ENCODE measurements at regions not wholly inside any gene's neighbourhood (a gene's known extent, or its start where the extent isn't known, plus 50 kb on each side); places are given as distances from the start of the nearest gene placed in this dataset.

GRCh38 chr3:144032531-144033239 is 61.1 kb downstream of the DIPK2A start:
- H3K23ac ChIP-seq (ENCODE audit: low read length in 2 of 2): no peak overlapping the region
- no peak overlapping the region for H4K8ac ChIP-seq (ENCODE audit: low read length)
- no peaks in the 10 kb centered on the region for H3K9me3 ChIP-seq (ENCODE audit: control insufficient read depth, low read length)
- H2BK12ac ChIP-seq (ENCODE audit: low read length in 2 of 2): no peak overlapping the region
- H3K4ac ChIP-seq (ENCODE audit: low read depth in 1 of 2, low read length in 2 of 2): no peak overlapping the region
- no peak overlapping the region for H3K4me3 ChIP-seq (ENCODE audit: insufficient read depth in 1 of 2, low read depth in 1 of 2, low read length in 2 of 2)
- no peaks in the 10 kb centered on the region for H3K36me3 ChIP-seq (ENCODE audit: control insufficient read depth in 1 of 2, insufficient read depth in 2 of 2, low read depth in 1 of 2, low read length in 2 of 2)
- H2BK5ac ChIP-seq (ENCODE audit: low read depth, low read length, poor library complexity, severe bottlenecking): no peak overlapping the region
- H2AK5ac ChIP-seq (ENCODE audit: low read length, severe bottlenecking): no peak overlapping the region
- no peak overlapping the region for H4K91ac ChIP-seq (ENCODE audit: low read length)
- no peak for DNase-seq
- H3K79me1 ChIP-seq (replicated peaks; ENCODE audit: low read length, poor library complexity, severe bottlenecking): peaks cover 2% of the 10 kb centered on the region
- no peak overlapping the region for H2BK120ac ChIP-seq (ENCODE audit: low read depth, low read length)
- H3K4me1 ChIP-seq (ENCODE audit: control insufficient read depth, insufficient read depth, low read depth, low read length): no peaks in the 10 kb centered on the region
- H3K9ac ChIP-seq (ENCODE audit: low read length): no peak overlapping the region
- over 99% methylated on average over 5 of the region's 5 CpGs for WGBS
- H2AFZ ChIP-seq (ENCODE audit: low read depth, low read length): no peak overlapping the region
- H3K27ac ChIP-seq (ENCODE audit: low read length, poor library complexity, severe bottlenecking): no peak overlapping the region
- no peak overlapping the region for H2BK15ac ChIP-seq (ENCODE audit: low read depth, poor library complexity, severe bottlenecking)
- no peak overlapping the region for H3K4me2 ChIP-seq (ENCODE audit: low read length, poor library complexity, severe bottlenecking)
- no peaks in the 10 kb centered on the region for H3K27me3 ChIP-seq (ENCODE audit: control insufficient read depth in 1 of 2, insufficient read depth in 1 of 2, low read length in 2 of 2)
- H3K14ac ChIP-seq (ENCODE audit: low read length in 2 of 2): no peak overlapping the region
- no peak overlapping the region for H3K18ac ChIP-seq (ENCODE audit: low read depth in 1 of 2, low read length in 2 of 2)

- H3K27me3 ChIP-seq (ENCODE audit: control insufficient read depth in 1 of 2, insufficient read depth in 1 of 2, low read length in 2 of 2): no peaks in the 10 kb centered on the region
- no peak overlapping the region for H2BK15ac ChIP-seq (ENCODE audit: low read depth, poor library complexity, severe bottlenecking)
- H3K36me3 ChIP-seq (ENCODE audit: control insufficient read depth in 1 of 2, insufficient read depth in 2 of 2, low read depth in 1 of 2, low read length in 2 of 2): no peaks in the 10 kb centered on the region
- no CpG with 5 or more reads among the region's 1 CpG for WGBS
- H3K4me1 ChIP-seq (ENCODE audit: control insufficient read depth, insufficient read depth, low read depth, low read length): no peaks in the 10 kb centered on the region
- peaks cover 2% of the 10 kb centered on the region for H3K79me1 ChIP-seq (replicated peaks; ENCODE audit: low read length, poor library complexity, severe bottlenecking)
- no peak overlapping the region for H2AK5ac ChIP-seq (ENCODE audit: low read length, severe bottlenecking)
- no peak overlapping the region for H2BK120ac ChIP-seq (ENCODE audit: low read depth, low read length)
- no peak overlapping the region for H2AFZ ChIP-seq (ENCODE audit: low read depth, low read length)
- no peaks in the 10 kb centered on the region for H3K9me3 ChIP-seq (ENCODE audit: control insufficient read depth, low read length)
- H3K23ac ChIP-seq (ENCODE audit: low read length in 2 of 2): no peak overlapping the region
- no peak overlapping the region for H3K14ac ChIP-seq (ENCODE audit: low read length in 2 of 2)
- no peak overlapping the region for H2BK12ac ChIP-seq (ENCODE audit: low read length in 2 of 2)
- no peak overlapping the region for H3K4me3 ChIP-seq (ENCODE audit: insufficient read depth in 1 of 2, low read depth in 1 of 2, low read length in 2 of 2)
- H3K18ac ChIP-seq (ENCODE audit: low read depth in 1 of 2, low read length in 2 of 2): no peak overlapping the region
- H4K8ac ChIP-seq (ENCODE audit: low read length): no peak overlapping the region
- H3K4ac ChIP-seq (ENCODE audit: low read depth in 1 of 2, low read length in 2 of 2): no peak overlapping the region
- peak; percentile 45 for DNase-seq
- H3K9ac ChIP-seq (ENCODE audit: low read length): no peak overlapping the region
- no peak overlapping the region for H3K27ac ChIP-seq (ENCODE audit: low read length, poor library complexity, severe bottlenecking)
- no peak overlapping the region for H3K4me2 ChIP-seq (ENCODE audit: low read length, poor library complexity, severe bottlenecking)
- H4K91ac ChIP-seq (ENCODE audit: low read length): no peak overlapping the region
- H2BK5ac ChIP-seq (ENCODE audit: low read depth, low read length, poor library complexity, severe bottlenecking): no peak overlapping the region
These were observed 61.6 kb downstream of the DIPK2A start for GRCh38 chr3:144033240-144033589.

GRCh38 chr3:144033863-144034262 is 62.2 kb downstream of the DIPK2A start:
- Histone ChIP-seq H2BK120ac (ENCODE audit: low read depth, low read length) (no peak overlapping the region), H2BK15ac (ENCODE audit: low read depth, poor library complexity, severe bottlenecking) (no peak overlapping the region), H3K36me3 (ENCODE audit: control insufficient read depth in 1 of 2, insufficient read depth in 2 of 2, low read depth in 1 of 2, low read length in 2 of 2) (no peaks in the 10 kb centered on the region), H2AFZ (ENCODE audit: low read depth, low read length) (no peak overlapping the region), H3K4me1 (ENCODE audit: control insufficient read depth, insufficient read depth, low read depth, low read length) (no peaks in the 10 kb centered on the region), H3K4me3 (ENCODE audit: insufficient read depth in 1 of 2, low read depth in 1 of 2, low read length in 2 of 2) (no peak overlapping the region), H3K23ac (ENCODE audit: low read length in 2 of 2) (no peak overlapping the region), H3K14ac (ENCODE audit: low read length in 2 of 2) (no peak overlapping the region), H3K4ac (ENCODE audit: low read depth in 1 of 2, low read length in 2 of 2) (no peak overlapping the region), H3K27me3 (ENCODE audit: control insufficient read depth in 1 of 2, insufficient read depth in 1 of 2, low read length in 2 of 2) (no peaks in the 10 kb centered on the region), H2BK12ac (ENCODE audit: low read length in 2 of 2) (no peak overlapping the region), H3K4me2 (ENCODE audit: low read length, poor library complexity, severe bottlenecking) (no peak overlapping the region), H3K9ac (ENCODE audit: low read length) (no peak overlapping the region), H3K9me3 (ENCODE audit: control insufficient read depth, low read length) (no peaks in the 10 kb centered on the region), H3K79me1 (replicated peaks; ENCODE audit: low read length, poor library complexity, severe bottlenecking) (peaks cover 2% of the 10 kb centered on the region), H4K91ac (ENCODE audit: low read length) (no peak overlapping the region), H3K27ac (ENCODE audit: low read length, poor library complexity, severe bottlenecking) (no peak overlapping the region), H4K8ac (ENCODE audit: low read length) (no peak overlapping the region), H3K18ac (ENCODE audit: low read depth in 1 of 2, low read length in 2 of 2) (no peak overlapping the region), H2BK5ac (ENCODE audit: low read depth, low read length, poor library complexity, severe bottlenecking) (no peak overlapping the region), H2AK5ac (ENCODE audit: low read length, severe bottlenecking) (no peak overlapping the region)
- DNase-seq: no peak
- 78% methylated on average over 1 of the region's 1 CpG for WGBS

GRCh38 chr3:144034715-144035290 is 63.2 kb downstream of the DIPK2A start:
- Histone ChIP-seq H4K91ac (ENCODE audit: low read length) (no peak overlapping the region), H3K4me1 (ENCODE audit: control insufficient read depth, insufficient read depth, low read depth, low read length) (no peaks in the 10 kb centered on the region), H3K23ac (ENCODE audit: low read length in 2 of 2) (no peak overlapping the region), H2AFZ (ENCODE audit: low read depth, low read length) (no peak overlapping the region), H3K4me3 (ENCODE audit: insufficient read depth in 1 of 2, low read depth in 1 of 2, low read length in 2 of 2) (no peak overlapping the region), H3K18ac (ENCODE audit: low read depth in 1 of 2, low read length in 2 of 2) (no peak overlapping the region), H3K14ac (ENCODE audit: low read length in 2 of 2) (no peak overlapping the region), H2BK5ac (ENCODE audit: low read depth, low read length, poor library complexity, severe bottlenecking) (no peak overlapping the region), H2BK12ac (ENCODE audit: low read length in 2 of 2) (no peak overlapping the region), H3K36me3 (ENCODE audit: control insufficient read depth in 1 of 2, insufficient read depth in 2 of 2, low read depth in 1 of 2, low read length in 2 of 2) (no peaks in the 10 kb centered on the region), H3K27ac (ENCODE audit: low read length, poor library complexity, severe bottlenecking) (no peak overlapping the region), H3K79me1 (replicated peaks; ENCODE audit: low read length, poor library complexity, severe bottlenecking) (no peaks in the 10 kb centered on the region), H3K4ac (ENCODE audit: low read depth in 1 of 2, low read length in 2 of 2) (no peak overlapping the region), H2AK5ac (ENCODE audit: low read length, severe bottlenecking) (no peak overlapping the region), H4K8ac (ENCODE audit: low read length) (no peak overlapping the region), H3K9ac (ENCODE audit: low read length) (no peak overlapping the region), H3K4me2 (ENCODE audit: low read length, poor library complexity, severe bottlenecking) (no peak overlapping the region), H2BK120ac (ENCODE audit: low read depth, low read length) (no peak overlapping the region), H3K27me3 (ENCODE audit: control insufficient read depth in 1 of 2, insufficient read depth in 1 of 2, low read length in 2 of 2) (no peaks in the 10 kb centered on the region), H3K9me3 (ENCODE audit: control insufficient read depth, low read length) (no peaks in the 10 kb centered on the region), H2BK15ac (ENCODE audit: low read depth, poor library complexity, severe bottlenecking) (no peak overlapping the region)
- WGBS: 94% methylated on average over 1 of the region's 2 CpGs
- no peak for DNase-seq
